Anterior cingulate cortex (tissue), 58 donors: ENCODE measurements at regions not wholly inside any gene's neighbourhood (a gene's known extent, or its start where the extent isn't known, plus 50 kb on each side); places are given as distances from the start of the nearest gene placed in this dataset.

ENCODE experiments used
- DNase-seq, 58 donors: peaks; one replicate each; lab custom pipeline; 2025; lab: John Stamatoyannopoulos, UW

DNA sequence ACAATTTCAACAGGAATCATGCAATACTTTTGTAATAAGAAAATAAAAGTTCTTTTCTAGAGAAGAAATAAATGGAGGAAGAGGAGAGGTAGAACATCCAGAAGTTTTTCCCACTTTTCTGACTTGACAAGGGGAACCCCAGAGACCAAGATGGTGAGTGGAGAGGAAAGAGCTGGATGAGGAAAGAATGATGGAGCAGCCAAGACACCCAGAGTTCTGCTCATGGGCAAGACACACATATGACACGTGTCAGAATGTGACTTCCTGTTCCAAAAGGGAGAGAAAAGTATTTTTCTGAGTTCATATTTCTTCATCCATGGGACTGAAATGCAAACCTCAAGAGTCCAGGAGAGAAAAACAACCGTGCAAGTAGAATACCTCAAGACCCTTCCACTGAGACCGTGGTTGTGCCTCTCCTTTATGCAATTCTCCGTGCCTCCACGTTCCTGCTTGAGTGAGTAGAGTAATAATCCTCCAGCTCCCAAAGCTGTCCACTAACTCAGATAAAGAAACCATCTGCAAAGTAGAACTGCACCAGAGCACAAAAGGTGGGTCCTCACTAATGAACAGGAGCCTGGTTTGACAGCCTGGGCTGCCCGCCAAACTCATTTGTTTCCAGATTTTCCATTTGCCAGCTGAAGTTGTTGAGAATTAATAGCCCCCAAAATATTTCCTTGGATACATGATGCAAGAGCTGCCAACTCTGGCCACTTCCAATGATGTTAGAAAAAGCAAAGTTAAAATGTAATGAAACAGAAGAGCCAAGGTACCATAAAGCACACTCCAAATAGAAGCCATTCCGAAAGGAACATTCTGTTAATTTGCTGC is 272.6 kb upstream of the IGF1R start:
- peak in 27 of 58 donors; percentile 6 to 65 (median 19) for DNase-seq

GRCh38 chr15:98380721-98381120 is 267.6 kb upstream of the IGF1R start:
- no peak for DNase-seq

GRCh38 chr15:98381446-98381845 is 266.9 kb upstream of the IGF1R start:
- DNase-seq, result no peak

GRCh38 chr15:98382139-98382538 is 266.2 kb upstream of the IGF1R start:
- no peak for DNase-seq

- no peak for DNase-seq
These were observed 264.8 kb upstream of the IGF1R start for GRCh38 chr15:98383571-98383970.

GRCh38 chr15:98384328-98385029 is 263.9 kb upstream of the IGF1R start:
- no peak for DNase-seq

DNA sequence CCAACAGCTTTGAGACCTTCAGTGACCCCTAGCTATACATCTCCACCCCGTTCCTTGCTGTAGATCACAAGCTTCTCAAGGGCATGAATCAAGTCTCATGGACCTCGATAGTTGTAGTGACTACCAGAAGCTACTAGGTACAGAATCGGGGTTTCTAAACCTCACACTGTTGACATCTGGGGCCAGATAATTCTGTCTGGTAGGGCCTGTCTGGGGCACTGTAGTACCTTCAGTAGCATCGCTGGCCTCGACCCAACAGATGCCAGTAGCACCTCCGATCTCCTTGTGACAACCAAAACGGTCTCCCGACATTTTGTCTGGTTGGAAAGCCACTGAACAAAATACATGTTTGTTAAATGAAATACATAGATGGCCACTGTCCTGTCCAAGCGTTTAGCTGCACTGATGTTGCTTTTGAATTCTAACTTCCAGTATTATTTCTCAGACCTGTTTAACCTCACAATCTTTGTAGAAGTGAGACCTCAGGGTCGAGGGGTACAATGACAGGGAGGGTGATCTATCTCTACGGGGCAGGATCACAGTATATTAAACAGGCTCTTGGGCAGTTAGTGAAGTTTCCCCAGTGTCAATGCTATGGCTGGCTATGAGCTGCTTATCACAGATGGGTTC is 262.5 kb upstream of the IGF1R start:
- DNase-seq, result no peak

DNA sequence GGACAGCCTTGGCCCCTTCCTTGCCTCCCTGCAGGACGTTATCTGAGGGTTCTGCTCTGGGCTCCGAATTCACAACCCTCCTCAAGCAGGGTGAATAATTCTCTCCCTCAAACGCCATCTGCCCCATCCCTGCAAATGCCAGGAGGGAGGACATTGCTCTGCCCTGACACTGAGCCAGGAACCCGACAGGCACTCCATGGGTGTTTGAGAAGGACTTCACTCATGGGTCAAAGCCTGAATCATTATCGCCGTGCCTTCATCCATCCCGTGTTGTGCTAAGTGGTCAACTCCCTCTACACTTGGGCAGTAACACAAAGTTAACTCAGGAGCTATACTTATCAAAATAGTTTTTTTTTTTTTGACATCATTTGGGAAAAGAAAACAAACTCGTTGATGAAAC is 261.8 kb upstream of the IGF1R start:
- DNase-seq, result no peak

- no peak for DNase-seq
These were observed 260.5 kb upstream of the IGF1R start for GRCh38 chr15:98387866-98388265.

DNA sequence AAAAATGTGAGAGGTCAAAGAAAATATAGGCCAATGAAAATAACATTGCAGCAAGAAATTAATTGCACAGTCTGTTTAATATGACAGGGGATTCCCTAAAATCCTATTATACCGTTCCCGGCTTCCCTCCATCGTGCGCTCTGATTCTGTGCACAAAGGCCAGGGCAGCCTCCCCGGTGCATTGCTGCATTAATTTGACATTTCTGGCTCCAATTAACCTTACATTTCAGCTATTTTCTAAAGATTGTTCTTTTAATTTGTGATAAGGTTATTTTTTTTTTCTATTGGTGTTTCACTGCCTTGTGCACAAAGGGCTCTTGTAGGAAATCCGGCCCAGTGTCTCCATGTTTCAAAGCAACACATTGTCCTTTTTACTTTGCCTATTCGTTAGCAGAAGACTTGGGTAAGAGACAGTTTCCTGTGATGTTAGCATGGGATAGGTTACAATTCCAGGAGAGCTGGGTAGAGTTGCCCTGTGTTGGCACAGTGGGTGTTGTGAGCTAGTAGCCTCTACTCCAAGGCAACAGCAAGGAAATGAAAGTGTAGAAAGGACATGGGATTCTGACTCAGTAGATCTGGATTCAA is 257.3 kb upstream of the IGF1R start:
- DNase-seq, result no peak

DNA sequence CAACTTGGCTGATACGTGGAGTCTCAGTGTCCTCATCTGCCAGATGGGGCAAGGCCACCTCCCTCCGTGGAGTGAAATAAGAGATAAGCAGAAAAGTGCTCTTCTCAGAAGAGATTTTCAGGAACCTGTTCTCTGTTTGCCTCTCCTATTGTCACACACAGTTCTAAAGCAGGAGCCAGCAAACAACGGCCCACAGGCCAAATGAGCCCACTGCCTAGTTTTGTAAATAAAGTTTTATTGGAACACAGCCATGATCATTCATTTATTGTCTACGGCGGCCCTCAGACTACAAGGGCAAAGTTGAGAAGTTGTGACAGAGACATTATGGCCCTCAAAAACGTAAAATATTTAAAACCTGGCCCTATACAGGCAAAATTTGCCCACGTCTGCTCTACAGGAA is 256.8 kb upstream of the IGF1R start:
- no peak for DNase-seq

DNA sequence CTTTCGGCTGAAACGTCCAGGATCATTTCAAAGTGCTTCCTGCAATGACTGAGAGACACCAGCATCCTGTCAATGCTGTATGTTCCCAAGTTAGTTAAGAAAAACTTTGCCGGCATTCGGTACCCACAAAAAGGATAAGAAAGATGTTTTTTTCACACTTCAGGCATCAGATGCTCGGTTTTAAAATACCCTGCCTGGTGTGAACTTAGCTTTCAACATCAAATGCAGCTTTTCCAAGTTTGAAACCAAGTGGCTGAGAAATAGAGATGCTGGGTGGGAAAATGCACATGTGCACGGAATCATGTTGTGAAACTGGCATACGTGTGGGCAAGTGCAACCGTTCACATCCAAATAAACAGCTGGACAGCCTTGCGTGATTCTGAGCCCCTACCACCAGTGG is 254.9 kb upstream of the IGF1R start:
- peak in 2 of 58 donors; percentile 7 to 13 for DNase-seq

GRCh38 chr15:98394546-98394945 is 253.8 kb upstream of the IGF1R start:
- no peak for DNase-seq

GRCh38 chr15:98395974-98396610 is 252.2 kb upstream of the IGF1R start:
- DNase-seq, result no peak

GRCh38 chr15:98397419-98397818 is 250.9 kb upstream of the IGF1R start:
- peak in 2 of 58 donors; percentile 2 to 22 for DNase-seq

DNA sequence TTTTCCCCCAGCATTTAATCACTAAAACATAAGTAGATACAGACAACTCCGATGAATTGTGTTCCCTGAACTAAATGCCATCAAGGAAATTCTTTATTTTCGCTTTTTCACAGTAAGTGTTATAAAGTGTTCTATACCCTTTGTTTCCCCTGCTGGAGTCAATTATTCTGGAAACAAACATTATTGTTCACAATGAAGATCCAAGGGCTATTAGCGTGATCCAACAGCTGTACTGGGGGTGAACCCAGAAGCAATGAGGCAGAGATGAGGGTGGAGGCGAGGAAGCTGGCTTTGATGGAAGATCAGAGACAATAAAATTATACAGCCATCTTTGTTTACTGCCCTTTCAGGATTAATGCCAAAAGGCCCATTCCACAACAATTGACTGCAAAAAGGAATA is 250.3 kb upstream of the IGF1R start:
- no peak for DNase-seq

GRCh38 chr15:98398886-98399285 is 249.5 kb upstream of the IGF1R start:
- no peak for DNase-seq

DNA sequence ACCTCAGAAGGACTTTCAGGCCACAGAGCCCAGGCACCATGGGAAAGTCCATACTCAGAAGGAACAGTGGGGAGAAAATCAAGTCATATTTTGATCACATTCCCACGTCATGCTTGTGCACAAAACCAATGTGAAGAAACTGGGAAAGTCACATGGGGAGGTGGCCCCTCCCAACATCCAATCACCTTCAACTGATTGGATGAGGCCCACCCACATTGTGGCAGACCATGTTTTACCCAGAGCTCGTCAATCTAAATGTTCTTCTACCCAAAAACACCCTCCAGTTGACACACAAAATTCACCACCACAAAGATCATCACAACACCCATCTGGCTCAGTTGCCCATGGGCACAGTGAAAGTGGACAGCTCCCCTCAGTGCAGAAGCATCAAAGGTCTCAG is 248.2 kb upstream of the IGF1R start:
- no peak for DNase-seq

- DNase-seq, result no peak
These were observed 247.3 kb upstream of the IGF1R start for GRCh38 chr15:98401029-98401428.

GRCh38 chr15:98402486-98402885 is 245.9 kb upstream of the IGF1R start:
- no peak for DNase-seq

DNA sequence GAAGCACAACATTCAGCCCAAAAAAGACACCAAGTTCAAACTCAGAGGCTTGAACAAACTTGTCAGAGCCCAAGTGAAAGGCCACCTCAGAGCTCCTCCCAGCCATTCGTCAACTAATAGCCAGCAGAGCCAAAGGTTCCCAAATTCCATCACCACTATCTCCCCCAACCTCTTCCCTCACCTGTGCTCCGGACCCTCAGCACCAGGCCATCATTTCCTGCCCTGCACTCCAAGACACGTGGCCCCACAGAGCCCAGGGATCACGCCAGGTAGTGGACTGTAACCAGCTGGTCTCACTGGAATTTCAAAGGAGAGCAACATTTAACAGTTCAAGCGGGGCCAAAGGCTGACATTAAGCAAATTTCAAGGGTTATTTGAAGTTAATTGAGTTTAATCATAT is 245.2 kb upstream of the IGF1R start:
- no peak for DNase-seq
